ENCODE measurements at regions not wholly inside any gene's neighbourhood (a gene's known extent, or its start where the extent isn't known, plus 50 kb on each side); places are given as distances from the start of the nearest gene placed in this dataset.

- TF ChIP-seq CTCF (IDR thresholded peaks at IDR 0.05) = no peak
- no peak for TF ChIP-seq POLR2A (IDR thresholded peaks at IDR 0.05)
- Histone ChIP-seq H3K4me3 (no peak overlapping the region), H3K9me3 (no peaks in the 10 kb centered on the region), H3K27ac (no peak overlapping the region), H3K4me1 (no peaks in the 10 kb centered on the region), H3K36me3 (no peaks in the 10 kb centered on the region), H3K27me3 (no peaks in the 10 kb centered on the region)
- no peak for DNase-seq
Observed at GRCh38 chr1:182003953-182004586, 57.4 kb downstream of the ZNF648 start.

GRCh38 chr1:182003025-182003725 is 58.3 kb downstream of the ZNF648 start:
- no peak for DNase-seq
- no peaks in the 10 kb centered on the region for H3K36me3 ChIP-seq
- H3K9me3 ChIP-seq = no peaks in the 10 kb centered on the region
- H3K4me3 ChIP-seq = no peak overlapping the region
- no peak overlapping the region for H3K27ac ChIP-seq
- H3K27me3 ChIP-seq = no peaks in the 10 kb centered on the region
- TF ChIP-seq POLR2A (IDR thresholded peaks at IDR 0.05) = no peak
- no peak for TF ChIP-seq CTCF (IDR thresholded peaks at IDR 0.05)
- no peaks in the 10 kb centered on the region for H3K4me1 ChIP-seq

GRCh38 chr1:182002570-182002969 is 58.9 kb downstream of the ZNF648 start:
- DNase-seq = no peak
- no peak overlapping the region for H3K27ac ChIP-seq
- H3K4me1 ChIP-seq = no peaks in the 10 kb centered on the region
- no peaks in the 10 kb centered on the region for H3K36me3 ChIP-seq
- no peaks in the 10 kb centered on the region for H3K9me3 ChIP-seq
- no peaks in the 10 kb centered on the region for H3K27me3 ChIP-seq
- TF ChIP-seq CTCF (IDR thresholded peaks at IDR 0.05) (no peak), POLR2A (IDR thresholded peaks at IDR 0.05) (no peak)
- H3K4me3 ChIP-seq = no peak overlapping the region

- Histone ChIP-seq H3K27ac (no peak overlapping the region), H3K4me1 (no peaks in the 10 kb centered on the region), H3K36me3 (no peaks in the 10 kb centered on the region), H3K4me3 (no peak overlapping the region), H3K9me3 (no peaks in the 10 kb centered on the region), H3K27me3 (no peaks in the 10 kb centered on the region)
- no peak for DNase-seq
- TF ChIP-seq POLR2A (IDR thresholded peaks at IDR 0.05) (no peak), CTCF (IDR thresholded peaks at IDR 0.05) (no peak)
Observed at GRCh38 chr1:181998858-181999257, 62.7 kb downstream of the ZNF648 start.

GRCh38 chr1:181992072-181992471 is 69.4 kb downstream of the ZNF648 start:
- DNase-seq = no peak
- no peaks in the 10 kb centered on the region for H3K9me3 ChIP-seq
- no peaks in the 10 kb centered on the region for H3K36me3 ChIP-seq
- TF ChIP-seq CTCF (IDR thresholded peaks at IDR 0.05) (no peak), POLR2A (IDR thresholded peaks at IDR 0.05) (no peak)
- H3K4me1 ChIP-seq = no peaks in the 10 kb centered on the region
- no peak overlapping the region for H3K27ac ChIP-seq
- no peaks in the 10 kb centered on the region for H3K27me3 ChIP-seq
- H3K4me3 ChIP-seq = no peak overlapping the region

Data from Peyer's patch (tissue), 4 donors.